Neural crest cell (in vitro differentiated cells): ENCODE measurements at regions not wholly inside any gene's neighbourhood (a gene's known extent, or its start where the extent isn't known, plus 50 kb on each side); places are given as distances from the start of the nearest gene placed in this dataset.

Experiments
- DNase-seq: peaks from one replicate; pipeline ENCODE4 v3.0.0; 2021; ENCODE audit warnings: low read depth, mixed read lengths, low spot score
- H3K27ac Mint-ChIP-seq: one replicate; pipeline ENCODE4 v1.8.0; 2021; ENCODE audit warnings: mild to moderate bottlenecking, mixed read lengths; ENCODE audit not compliant: unreplicated experiment
- H3K27me3 Mint-ChIP-seq: 2 replicates; pipeline ENCODE4 v1.8.0; 2021; ENCODE audit warnings: low read depth, mild to moderate bottlenecking, mixed read lengths
- H3K36me3 Mint-ChIP-seq: 2 replicates; pipeline ENCODE4 v1.8.0; 2021; ENCODE audit warnings: low read depth, mild to moderate bottlenecking, mixed read lengths
- H3K4me1 Mint-ChIP-seq: 2 replicates; pipeline ENCODE4 v1.8.0; 2021; ENCODE audit warnings: mixed read lengths
- H3K4me3 Mint-ChIP-seq: one replicate; pipeline ENCODE4 v1.8.0; 2021; ENCODE audit warnings: mild to moderate bottlenecking, mixed read lengths
- H3K9me3 Mint-ChIP-seq: 2 replicates; pipeline ENCODE4 v1.8.0; 2021; ENCODE audit warnings: mixed read lengths
- CTCF ChIP-seq: fragments of 200-600 bp; sonication (generic); conservative IDR thresholded peaks from 2 replicates; pipeline ENCODE4 v1.5.0; 2021; ENCODE audit warnings: antibody characterized with exemption, mild to moderate bottlenecking

GRCh38 chr4:38489011-38489861 is 174.8 kb upstream of the KLF3 start:
- Mint-ChIP-seq H3K27me3 (no peaks in the 10 kb centered on the region), H3K9me3 (peaks cover 2% of the 10 kb centered on the region), H3K27ac (peak overlapping the region; percentile 96), H3K36me3 (peaks cover 3% of the 10 kb centered on the region), H3K4me1 (peaks cover 33% of the 10 kb centered on the region), H3K4me3 (peak overlapping the region; percentile 65)
- no peak for TF ChIP-seq CTCF
- DNase-seq = peak; percentile 14

- Mint-ChIP-seq H3K27me3 (no peaks in the 10 kb centered on the region), H3K36me3 (no peaks in the 10 kb centered on the region), H3K4me1 (peaks cover 33% of the 10 kb centered on the region), H3K9me3 (no peaks in the 10 kb centered on the region), H3K27ac (peak overlapping the region; percentile 96), H3K4me3 (peak overlapping the region; percentile 70)
- no peak for TF ChIP-seq CTCF
- DNase-seq = peak; percentile 18
Observed at GRCh38 chr4:38489924-38490639, 173.9 kb upstream of the KLF3 start.

DNA sequence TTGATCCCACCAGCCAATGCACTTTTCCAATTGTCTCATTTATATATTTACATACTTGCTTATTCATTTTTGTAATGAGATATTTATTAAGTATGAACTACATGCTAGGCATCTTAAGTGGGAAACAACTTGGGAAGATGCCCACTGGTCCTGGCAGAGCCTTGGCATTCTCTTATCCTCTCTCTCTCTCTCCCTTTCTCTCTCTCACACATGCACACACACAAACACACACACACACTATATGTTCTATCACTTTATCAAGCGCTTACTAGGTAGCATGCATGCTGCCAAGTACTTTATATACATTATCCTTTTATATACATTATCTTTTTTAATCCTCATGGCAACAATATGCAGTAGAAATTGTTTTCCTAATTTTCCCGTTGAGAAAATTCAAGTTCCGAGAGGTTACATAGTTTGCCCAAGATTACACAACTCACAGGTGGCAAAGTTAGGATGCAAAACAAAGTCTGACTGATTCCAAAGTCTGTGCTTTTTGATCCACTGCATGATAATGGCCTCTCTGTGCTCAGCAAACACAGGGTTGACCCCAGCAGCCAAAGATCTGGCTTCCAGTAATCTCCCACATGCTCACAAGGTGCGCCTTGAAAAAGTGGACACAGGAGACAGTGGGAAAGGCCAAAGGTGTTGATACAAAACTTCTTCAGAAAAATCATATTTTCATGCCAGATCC is 173.1 kb upstream of the KLF3 start:
- Mint-ChIP-seq H3K9me3 (no peaks in the 10 kb centered on the region), H3K36me3 (no peaks in the 10 kb centered on the region), H3K4me3 (peak overlapping the region; percentile 70), H3K27ac (peak overlapping the region; percentile 96), H3K27me3 (no peaks in the 10 kb centered on the region), H3K4me1 (peaks cover 33% of the 10 kb centered on the region)
- no peak for DNase-seq
- TF ChIP-seq CTCF = no peak

GRCh38 chr4:38491854-38492478 is 172.0 kb upstream of the KLF3 start:
- TF ChIP-seq CTCF = no peak
- Mint-ChIP-seq H3K36me3 (no peaks in the 10 kb centered on the region), H3K4me3 (no peak overlapping the region), H3K27ac (no peak overlapping the region), H3K9me3 (no peaks in the 10 kb centered on the region), H3K27me3 (no peaks in the 10 kb centered on the region), H3K4me1 (peaks cover 36% of the 10 kb centered on the region)
- no peak for DNase-seq

GRCh38 chr4:38493066-38493465 is 170.9 kb upstream of the KLF3 start:
- Mint-ChIP-seq H3K9me3 (no peaks in the 10 kb centered on the region), H3K4me1 (peaks cover 42% of the 10 kb centered on the region), H3K36me3 (no peaks in the 10 kb centered on the region), H3K27me3 (no peaks in the 10 kb centered on the region), H3K4me3 (no peak overlapping the region), H3K27ac (no peak overlapping the region)
- no peak for TF ChIP-seq CTCF
- DNase-seq = no peak
